Ishikawa (cell line): ENCODE measurements at regions not wholly inside any gene's neighbourhood (a gene's known extent, or its start where the extent isn't known, plus 50 kb on each side); places are given as distances from the start of the nearest gene placed in this dataset.

Source experiments
- CEBPB ChIP-seq: IDR thresholded peaks from 2 replicates; pipeline ENCODE4 v1.6.1; 2012
- CREB1 ChIP-seq: IDR thresholded peaks from 2 replicates; pipeline ENCODE4 v1.6.1; 2012; ENCODE audit warnings: low read depth
- EGR1 ChIP-seq: IDR thresholded peaks from 2 replicates; pipeline ENCODE4 v1.6.1; 2012
- EP300 ChIP-seq: IDR thresholded peaks from 2 replicates; pipeline ENCODE4 v1.6.1; 2012; ENCODE audit warnings: borderline replicate concordance
- FOXM1 ChIP-seq: IDR thresholded peaks from 2 replicates; pipeline ENCODE4 v1.6.1; 2012; ENCODE audit warnings: low read depth, borderline replicate concordance
- NFIC ChIP-seq: IDR thresholded peaks from 2 replicates; pipeline ENCODE4 v1.6.1; 2012
- RAD21 ChIP-seq: IDR thresholded peaks from 2 replicates; pipeline ENCODE4 v1.6.1; 2012; ENCODE audit warnings: low read depth
- REST ChIP-seq: IDR thresholded peaks from 2 replicates; pipeline ENCODE4 v1.6.1; 2012; ENCODE audit warnings: low read depth, mild to moderate bottlenecking
- TAF1 ChIP-seq: IDR thresholded peaks from 2 replicates; pipeline ENCODE4 v1.6.1; 2012; ENCODE audit warnings: low read depth, mild to moderate bottlenecking
- TCF12 ChIP-seq: IDR thresholded peaks from 2 replicates; pipeline ENCODE4 v1.6.1; 2012; ENCODE audit warnings: low read depth
- TEAD4 ChIP-seq: IDR thresholded peaks from 2 replicates; pipeline ENCODE4 v1.6.1; 2012
- YY1 ChIP-seq: IDR thresholded peaks from 2 replicates; pipeline ENCODE4 v1.6.1; 2012; ENCODE audit warnings: low read depth
- ZBTB7A ChIP-seq: IDR thresholded peaks from 2 replicates; pipeline ENCODE4 v1.6.1; 2012; ENCODE audit warnings: low read depth
- TF ChIP-seq, protein P1 (sequence below): IDR thresholded peaks from 2 replicates; pipeline ENCODE4 v1.6.1; 2012
- TF ChIP-seq, protein P2 (sequence below): IDR thresholded peaks from 2 replicates; pipeline ENCODE4 v1.6.1; 2012

DNA sequence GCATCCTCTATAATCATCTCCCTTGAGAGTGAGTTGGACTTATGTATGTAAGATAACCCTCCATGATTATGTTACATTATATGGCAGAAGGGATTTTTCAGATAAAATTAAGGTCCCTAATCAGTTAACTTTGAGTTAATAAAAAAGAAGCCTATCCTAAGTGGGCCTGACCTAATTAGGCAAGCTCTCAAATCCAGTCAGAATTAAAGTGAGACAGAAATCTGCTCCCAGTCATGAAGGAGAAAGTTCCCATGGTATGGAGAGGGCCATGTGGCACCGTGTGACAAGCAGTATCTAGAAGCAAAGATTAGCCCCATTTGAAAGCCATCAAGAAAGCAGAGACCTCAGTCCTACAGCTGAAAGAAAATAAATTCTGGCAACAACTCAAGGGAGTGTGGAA is 202.4 kb downstream of the PRELID2 start:
- TF ChIP-seq CEBPB: no peak
- no peak for TF ChIP-seq RAD21
- no peak for TF ChIP-seq TEAD4
- TF ChIP-seq TCF12: no peak
- TF ChIP-seq, protein P1, sequence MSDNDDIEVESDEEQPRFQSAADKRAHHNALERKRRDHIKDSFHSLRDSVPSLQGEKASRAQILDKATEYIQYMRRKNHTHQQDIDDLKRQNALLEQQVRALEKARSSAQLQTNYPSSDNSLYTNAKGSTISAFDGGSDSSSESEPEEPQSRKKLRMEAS: no peak
- TF ChIP-seq YY1: no peak
- no peak for TF ChIP-seq EGR1

DNA sequence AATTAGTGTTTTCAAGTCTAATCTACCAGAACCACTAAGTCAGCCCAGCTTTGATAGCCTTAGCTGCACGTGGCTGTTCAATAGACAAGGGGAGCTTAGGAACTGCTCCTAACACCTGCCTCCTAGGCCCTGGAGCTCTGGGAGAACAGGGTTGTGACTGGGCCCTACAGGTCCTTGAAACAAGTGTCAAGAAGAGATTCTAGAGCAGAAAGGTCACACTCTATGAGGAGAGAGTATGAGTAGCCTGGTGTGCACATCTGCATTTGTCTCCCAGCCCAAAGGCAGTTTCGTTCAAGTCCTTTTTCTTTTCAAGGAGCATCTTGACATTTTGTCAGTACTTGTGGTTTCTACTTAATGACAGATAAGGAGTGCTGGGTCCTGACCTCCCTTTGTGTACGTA is 206.1 kb downstream of the PRELID2 start:
- TF ChIP-seq ZBTB7A (no peak), FOXM1 (no peak), RAD21 (no peak), REST (no peak), TEAD4 (no peak), CEBPB (no peak), CREB1 (no peak), EGR1 (no peak), TAF1 (no peak), NFIC (no peak), YY1 (no peak), EP300 (no peak)
- TF ChIP-seq, protein P1: no peak
- TF ChIP-seq, protein P2, sequence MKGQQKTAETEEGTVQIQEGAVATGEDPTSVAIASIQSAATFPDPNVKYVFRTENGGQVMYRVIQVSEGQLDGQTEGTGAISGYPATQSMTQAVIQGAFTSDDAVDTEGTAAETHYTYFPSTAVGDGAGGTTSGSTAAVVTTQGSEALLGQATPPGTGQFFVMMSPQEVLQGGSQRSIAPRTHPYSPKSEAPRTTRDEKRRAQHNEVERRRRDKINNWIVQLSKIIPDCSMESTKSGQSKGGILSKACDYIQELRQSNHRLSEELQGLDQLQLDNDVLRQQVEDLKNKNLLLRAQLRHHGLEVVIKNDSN: no peak

DNA sequence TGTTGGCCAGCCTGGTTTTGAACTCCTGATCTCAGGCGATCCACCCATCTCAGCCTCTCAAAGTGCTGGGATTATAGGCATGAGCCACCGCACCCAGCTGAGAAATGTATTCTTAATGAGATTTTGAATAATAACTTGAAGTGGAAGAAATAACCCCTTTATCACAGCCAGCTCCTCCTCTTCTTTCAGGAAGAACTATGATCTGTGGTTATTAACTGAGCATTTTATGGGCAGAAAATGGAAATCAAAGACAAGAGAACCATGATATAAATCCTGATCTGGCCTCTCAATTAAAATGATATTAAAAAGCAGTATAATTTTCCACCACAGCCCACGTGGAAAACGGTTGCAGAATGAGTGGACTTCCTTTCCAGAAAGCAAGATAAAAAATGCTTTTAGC is 206.6 kb downstream of the PRELID2 start:
- TF ChIP-seq CEBPB (no peak), EP300 (no peak), FOXM1 (no peak), CREB1 (no peak), TEAD4 (no peak), TAF1 (no peak), RAD21 (no peak), NFIC (no peak), EGR1 (no peak), TCF12 (no peak), YY1 (no peak), ZBTB7A (no peak), REST (no peak)
- TF ChIP-seq, protein P1: no peak
- TF ChIP-seq, protein P2: no peak

GRCh38 chr5:145619806-145620310 is 215.3 kb downstream of the PRELID2 start:
- TF ChIP-seq ZBTB7A: no peak
- no peak for TF ChIP-seq TCF12
- no peak for TF ChIP-seq TAF1
- TF ChIP-seq, protein P1: no peak
- no peak for TF ChIP-seq CREB1
- no peak for TF ChIP-seq FOXM1
- no peak for TF ChIP-seq CEBPB
- TF ChIP-seq, protein P2: no peak
- TF ChIP-seq REST: no peak
- no peak for TF ChIP-seq NFIC
- no peak for TF ChIP-seq YY1
- TF ChIP-seq EGR1: no peak
- TF ChIP-seq RAD21: no peak
- no peak for TF ChIP-seq EP300
- TF ChIP-seq TEAD4: no peak
